ENCODE measurements at regions not wholly inside any gene's neighbourhood (a gene's known extent, or its start where the extent isn't known, plus 50 kb on each side); places are given as distances from the start of the nearest gene placed in this dataset.

DNA sequence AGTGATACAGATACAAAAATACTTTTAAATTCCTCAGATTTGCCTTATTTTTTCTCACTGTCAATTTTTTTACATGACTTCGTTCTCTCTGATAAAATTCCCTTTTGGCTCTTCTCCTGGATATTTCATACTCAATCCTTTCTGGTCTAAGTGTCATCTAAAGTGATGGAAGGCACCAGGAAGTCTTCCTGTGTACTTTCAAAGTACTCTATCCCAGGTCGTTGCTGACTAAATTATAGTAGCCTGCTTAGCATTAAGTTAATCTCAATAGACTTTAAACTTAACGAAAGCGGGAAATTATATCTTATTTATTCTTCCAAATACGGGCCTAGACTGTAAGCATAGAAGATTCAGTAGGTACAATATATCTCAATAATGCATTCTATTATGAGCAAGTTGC is 67.8 kb downstream of the CASP12 start:
- no peak for DNase-seq (ENCODE audit: low read depth in 4 of 4, low spot score in 1 of 4)

DNA sequence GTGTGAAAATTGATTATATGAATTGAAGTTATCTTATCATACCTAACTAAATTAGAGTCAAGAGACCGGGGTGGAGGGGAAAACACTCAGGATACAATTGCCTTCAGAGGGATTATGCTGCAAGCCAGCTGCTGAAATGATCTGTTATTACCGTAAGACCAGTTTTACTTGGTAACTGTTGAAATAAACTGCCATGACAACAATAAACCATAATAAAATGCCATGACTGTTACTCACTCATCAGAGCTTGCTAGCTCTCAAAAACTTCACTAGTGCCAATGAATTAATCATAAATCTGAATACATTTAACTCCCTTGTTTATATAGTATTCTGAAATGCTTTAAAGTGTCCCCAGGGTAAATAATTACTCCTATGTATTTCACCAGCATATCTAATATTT is 68.2 kb downstream of the CASP12 start:
- DNase-seq (ENCODE audit: low read depth in 4 of 4, low spot score in 1 of 4): no peak

DNA sequence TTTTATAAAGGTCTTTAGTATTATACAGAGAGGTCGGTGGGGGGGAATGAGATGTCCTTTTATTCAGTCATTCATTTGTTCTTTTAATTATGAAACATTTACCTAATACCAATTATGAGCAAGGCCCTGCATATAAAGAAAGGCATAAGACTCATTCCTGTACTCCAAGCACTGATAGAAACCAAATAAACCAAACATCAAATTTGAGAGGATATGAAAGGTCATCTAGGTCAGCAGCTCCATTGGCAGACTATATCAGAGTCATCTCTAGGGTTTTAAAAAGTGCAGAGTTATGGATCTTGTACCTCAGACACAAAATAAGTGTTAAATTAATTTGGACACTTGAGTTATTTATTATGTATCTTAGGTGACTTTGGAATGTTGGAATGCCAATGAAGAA is 71.5 kb downstream of the CASP12 start:
- DNase-seq (ENCODE audit: low read depth in 4 of 4, low spot score in 1 of 4): no peak

DNA sequence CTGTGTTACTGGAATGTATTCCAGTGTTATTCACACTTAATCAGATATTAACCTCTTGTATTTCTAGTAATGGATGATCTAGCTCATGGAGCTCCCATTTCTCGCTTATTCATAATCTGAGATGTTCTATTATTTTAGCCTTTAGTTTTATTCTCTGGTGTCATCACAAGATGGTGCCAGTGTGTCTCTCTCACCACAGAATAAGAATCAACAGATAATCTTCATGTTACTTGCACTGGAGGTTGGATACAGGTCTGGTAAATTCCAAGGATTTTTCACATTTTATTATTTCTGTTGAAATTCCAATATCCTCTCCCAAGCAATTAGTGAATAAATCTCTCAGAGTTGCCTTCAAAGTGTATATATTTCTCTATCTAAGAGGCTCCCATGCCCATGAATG is 74.6 kb downstream of the CASP12 start:
- no peak for DNase-seq (ENCODE audit: low read depth in 4 of 4, low spot score in 1 of 4)

DNA sequence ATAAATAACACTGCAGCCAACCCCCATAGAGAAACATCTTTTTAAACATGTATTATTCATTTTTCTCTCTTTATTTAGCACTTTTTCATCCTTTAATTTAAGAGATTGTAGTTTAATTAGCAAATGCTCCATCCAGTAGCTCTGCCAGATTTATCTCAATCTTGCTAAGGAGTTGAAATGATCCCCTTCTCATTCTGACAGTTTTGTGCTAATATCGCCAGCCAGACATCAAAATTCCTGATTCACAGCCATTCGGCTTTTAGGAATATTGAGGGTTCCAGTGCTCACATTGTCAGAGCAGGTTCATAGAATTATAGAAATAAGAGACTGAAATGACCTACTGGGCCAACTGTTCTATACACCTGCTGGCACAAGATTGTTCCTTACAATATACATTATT is 77.8 kb downstream of the CASP12 start:
- no peak for DNase-seq (ENCODE audit: low read depth in 4 of 4, low spot score in 1 of 4)

DNA sequence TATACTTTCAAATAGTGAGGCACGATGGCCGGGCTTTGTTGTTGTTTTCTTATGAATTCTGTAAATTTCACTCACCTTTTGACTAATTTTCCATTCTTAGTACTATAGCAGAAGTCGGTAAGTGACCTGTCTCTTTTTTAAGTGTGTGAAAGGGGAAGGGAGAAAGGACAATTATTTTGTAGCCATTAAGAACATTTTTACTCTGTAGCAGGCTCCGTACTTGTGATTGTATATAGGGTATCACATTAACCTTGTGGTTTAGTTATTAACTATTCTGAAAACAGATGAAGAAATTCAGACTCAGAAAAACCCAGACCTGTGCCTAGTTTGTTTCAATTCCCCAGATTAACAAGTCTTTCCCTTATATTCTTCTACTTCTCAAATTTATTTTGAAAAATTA is 78.7 kb downstream of the CASP12 start:
- DNase-seq (ENCODE audit: low read depth in 4 of 4, low spot score in 1 of 4): no peak

DNA sequence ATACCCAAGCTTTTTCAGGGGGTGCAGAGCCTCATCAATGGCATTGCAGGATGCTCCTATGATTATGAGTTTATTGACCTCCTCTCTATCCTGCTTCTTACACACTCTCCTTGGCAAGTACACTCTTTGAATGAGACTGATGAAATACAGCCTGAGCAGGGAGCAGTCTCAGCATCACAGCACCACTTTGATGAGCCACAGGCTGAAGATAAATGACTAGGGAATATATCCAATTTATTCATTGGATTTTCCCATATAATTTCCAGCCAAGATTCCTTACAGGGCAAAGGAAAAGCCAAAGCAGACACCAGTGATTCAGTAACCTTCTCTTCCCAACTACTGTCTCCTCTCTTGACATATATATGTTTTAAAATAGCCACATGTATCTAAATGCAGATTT is 79.2 kb downstream of the CASP12 start:
- DNase-seq (ENCODE audit: low read depth in 4 of 4, low spot score in 1 of 4): no peak

DNA sequence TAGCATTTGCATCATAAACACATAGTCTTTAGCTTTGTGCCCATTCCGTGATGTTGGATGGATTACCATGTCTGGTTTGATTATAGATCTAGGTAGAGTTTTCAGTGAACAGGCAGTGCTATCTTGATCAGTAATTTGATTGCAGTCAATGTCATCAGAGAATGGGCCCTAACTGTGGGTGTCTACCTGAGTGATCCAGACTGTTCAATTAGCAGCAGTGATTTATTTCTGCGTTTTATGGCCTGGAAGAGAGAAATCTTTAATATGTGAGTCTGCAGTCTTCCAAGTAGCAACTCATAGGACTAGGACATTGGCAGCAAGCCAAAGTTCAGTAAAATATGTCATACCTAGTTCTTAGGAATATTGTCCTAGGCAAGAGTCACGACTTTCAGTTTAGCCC is 80.3 kb downstream of the CASP12 start:
- no peak for DNase-seq (ENCODE audit: low read depth in 4 of 4, low spot score in 1 of 4)

DNA sequence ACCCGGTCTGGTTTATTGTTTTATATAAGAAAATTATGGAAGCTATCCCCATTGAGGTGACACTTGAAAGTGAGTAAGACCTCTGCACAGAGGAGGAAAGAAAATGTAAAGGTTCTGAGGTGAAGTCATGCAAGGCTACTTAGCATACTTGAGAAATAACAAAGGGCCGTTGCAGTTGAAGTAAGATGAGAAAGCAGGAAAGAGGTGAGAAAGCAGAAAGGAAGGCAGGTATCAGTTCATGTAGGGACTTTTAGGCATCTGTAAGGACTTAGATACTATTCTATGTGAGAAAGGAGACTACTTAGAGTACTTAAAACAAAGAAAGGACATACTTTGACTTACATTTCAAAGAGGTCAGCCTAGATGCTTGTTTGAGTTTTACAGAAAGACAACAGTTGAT is 84.7 kb downstream of the CASP12 start:
- no peak for DNase-seq (ENCODE audit: low read depth in 4 of 4, low spot score in 1 of 4)

DNA sequence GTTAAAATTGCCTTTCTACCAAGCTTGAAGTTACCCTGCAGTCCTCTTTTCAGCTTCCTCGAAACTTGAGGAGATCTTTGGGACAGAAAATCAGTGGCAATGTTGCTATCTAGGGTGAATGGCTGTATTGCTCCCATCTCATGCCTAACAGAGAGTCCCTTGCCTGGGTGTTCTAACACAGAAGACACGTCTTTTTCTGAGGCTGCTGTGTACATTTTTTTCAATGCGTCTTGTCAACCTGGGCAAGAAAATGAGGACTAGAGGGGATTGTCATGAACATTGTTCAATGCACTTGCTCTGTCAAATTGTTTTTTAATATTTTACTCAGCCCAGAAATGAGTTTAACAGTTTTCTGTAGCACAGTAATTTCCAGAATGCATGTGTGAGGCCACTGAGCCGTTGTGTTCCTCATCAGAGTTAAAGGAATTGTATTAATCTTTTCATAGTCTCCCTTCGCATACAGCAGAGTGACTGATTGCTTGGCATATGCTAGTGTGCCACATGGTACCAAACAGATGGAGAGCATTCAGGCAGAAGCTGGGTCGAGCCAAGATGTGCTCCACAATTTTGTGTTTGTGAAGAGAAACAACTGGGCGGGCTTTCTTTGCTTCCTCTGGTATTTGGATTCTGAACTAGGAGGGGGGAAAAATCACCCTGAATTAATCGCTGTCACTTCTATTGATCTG is 86.0 kb downstream of the CASP12 start:
- no peak for DNase-seq (ENCODE audit: low read depth in 4 of 4, low spot score in 1 of 4)

DNA sequence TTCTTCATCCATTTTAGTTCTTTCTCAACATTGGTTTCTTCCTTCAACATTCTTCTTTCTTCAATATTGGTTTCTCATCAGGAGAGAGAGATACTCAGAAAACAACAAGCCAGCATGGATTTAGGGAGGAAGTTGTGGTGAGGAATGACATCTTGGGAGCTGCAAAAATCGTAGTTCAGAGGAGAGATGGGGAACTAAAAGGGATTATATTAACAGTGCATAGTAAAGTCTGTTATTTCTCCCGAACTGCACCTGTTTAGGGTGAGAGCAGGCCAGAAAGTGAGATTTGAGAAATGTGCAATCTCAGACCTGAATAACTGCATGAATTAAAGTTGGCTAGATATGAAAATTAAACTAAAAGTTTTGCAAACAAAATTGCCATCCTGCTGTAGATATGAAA is 94.5 kb downstream of the CASP12 start:
- DNase-seq (ENCODE audit: low read depth in 4 of 4, low spot score in 1 of 4): no peak

DNA sequence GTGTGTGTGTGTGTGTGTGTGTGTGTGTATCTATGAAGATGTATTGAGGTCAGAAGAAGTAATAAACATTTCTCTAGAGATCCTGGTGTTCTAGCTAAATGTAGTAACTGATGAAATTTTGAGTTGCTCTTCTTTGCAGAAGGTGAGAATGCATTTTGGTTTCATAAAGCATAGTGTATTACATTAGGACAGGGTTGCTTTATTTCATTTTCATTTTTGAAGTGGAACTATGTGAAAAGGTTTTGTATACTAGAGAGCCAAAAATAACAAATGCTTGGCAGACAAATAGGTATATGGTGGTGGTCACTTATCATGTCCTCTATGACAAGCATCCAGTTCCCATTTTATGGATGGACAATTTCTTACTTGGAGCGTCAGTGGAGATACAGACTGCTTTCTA is 99.0 kb downstream of the CASP12 start:
- DNase-seq (ENCODE audit: low read depth in 4 of 4, low spot score in 1 of 4): no peak

DNA sequence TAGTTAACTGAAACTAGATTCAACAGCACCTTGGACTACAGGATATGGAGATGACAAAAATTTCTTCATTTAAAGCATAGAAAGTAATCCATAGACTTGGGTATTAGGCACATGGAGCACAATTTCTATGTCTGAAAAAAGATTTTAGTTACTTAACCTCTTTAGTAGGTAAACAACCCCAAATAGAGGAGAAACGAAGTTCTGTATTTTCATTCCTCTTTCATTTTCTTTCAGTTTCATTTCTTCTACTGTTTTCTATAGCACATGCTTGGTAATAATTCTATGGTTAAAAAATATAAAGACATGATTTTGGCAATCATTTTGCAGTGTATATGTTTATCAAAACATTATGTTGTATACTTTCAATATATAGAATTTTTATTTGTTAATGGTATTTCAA is 99.5 kb downstream of the CASP12 start:
- no peak for DNase-seq (ENCODE audit: low read depth in 4 of 4, low spot score in 1 of 4)

DNA sequence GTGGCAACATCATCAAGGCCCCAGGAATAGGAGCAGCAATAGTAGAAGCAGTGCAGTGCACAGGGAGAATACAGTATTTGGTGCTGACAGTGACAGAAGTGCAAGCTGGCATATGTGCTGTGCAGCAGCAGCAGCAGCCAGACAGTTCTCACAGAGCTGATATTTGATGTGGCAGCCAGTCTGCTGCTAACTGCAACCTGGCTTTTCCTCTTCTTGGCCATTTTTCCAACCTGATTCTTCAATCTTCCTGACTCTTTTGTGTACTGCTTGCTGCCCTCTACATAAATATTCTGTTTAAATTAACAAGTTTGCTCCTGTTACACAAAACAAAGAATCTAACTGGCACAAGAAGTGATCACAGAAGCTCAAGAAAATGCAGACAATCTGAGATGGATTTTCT is 102.0 kb downstream of the CASP12 start:
- DNase-seq (ENCODE audit: low read depth in 4 of 4, low spot score in 1 of 4): no peak

DNA sequence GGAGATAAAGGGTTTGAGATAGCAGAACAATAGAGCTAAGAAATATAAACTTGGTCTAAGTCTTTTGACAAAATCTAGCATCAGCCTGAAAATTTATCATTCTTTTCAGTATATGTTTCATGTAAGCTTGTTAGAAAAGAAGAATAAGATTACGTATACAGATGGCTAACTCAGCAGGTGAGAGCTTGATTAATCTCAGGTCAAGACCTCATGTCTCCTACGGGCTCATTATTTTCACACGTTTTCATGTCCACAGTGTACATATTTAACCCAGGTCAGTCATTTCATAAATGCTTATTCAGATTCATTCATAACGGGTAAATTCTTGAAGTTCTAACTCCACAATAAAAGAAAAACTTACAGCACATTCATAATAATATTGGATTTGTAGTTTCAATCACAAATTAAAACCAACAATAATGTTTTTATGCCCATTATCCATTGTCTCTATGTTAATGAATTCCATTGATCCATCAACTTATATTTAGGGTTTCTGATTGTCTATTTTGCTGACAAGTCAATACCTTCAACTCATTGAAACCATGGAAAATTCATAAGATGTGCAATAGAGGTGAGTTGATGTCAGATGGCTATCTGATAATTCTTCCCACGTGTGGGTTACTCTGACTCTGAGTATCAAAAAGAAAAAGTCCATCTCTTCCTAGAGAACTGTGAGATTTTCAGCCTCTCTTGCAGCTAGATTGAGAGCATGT is 102.6 kb downstream of the CASP12 start:
- no peak for DNase-seq (ENCODE audit: low read depth in 4 of 4, low spot score in 1 of 4)

DNA sequence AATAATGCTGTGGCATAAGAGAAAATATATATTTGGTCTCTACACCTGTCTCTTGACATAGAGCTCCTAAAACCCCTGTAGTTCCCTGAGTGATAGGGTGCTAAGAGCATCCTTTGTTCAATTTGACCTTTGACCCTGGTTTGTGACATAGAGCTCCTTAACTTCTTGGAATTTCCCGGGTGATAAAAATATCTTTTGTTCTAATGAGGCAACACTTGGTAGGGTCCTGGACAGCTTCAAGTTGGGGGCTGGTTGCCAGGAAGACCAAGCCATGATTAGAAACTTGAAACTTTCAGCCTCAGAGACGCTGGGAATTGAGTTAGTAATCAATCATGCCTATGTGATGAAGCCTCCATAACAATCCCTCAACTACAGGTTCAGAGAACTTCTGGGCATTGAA is 105.4 kb downstream of the CASP12 start:
- DNase-seq (ENCODE audit: low read depth in 4 of 4, low spot score in 1 of 4): no peak

DNA sequence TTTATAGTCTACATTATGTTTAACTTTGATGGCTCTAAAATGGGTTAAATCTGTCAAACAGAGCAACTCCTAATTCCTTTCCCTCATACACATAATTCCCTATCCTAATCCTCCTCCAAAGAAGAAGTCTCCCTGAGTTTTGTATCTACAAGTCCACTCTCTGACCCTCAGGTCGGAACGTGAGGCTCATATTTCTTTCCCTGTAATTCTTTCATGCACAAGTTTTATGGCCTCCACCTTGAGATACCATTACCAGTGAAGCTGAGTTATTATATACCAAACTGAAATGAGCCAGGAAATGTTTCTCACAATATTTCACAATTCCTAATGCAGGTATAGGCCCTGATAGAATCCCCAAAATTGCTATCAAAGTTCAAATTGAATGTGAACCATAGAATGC is 106.4 kb downstream of the CASP12 start:
- DNase-seq (ENCODE audit: low read depth in 4 of 4, low spot score in 1 of 4): no peak

DNA sequence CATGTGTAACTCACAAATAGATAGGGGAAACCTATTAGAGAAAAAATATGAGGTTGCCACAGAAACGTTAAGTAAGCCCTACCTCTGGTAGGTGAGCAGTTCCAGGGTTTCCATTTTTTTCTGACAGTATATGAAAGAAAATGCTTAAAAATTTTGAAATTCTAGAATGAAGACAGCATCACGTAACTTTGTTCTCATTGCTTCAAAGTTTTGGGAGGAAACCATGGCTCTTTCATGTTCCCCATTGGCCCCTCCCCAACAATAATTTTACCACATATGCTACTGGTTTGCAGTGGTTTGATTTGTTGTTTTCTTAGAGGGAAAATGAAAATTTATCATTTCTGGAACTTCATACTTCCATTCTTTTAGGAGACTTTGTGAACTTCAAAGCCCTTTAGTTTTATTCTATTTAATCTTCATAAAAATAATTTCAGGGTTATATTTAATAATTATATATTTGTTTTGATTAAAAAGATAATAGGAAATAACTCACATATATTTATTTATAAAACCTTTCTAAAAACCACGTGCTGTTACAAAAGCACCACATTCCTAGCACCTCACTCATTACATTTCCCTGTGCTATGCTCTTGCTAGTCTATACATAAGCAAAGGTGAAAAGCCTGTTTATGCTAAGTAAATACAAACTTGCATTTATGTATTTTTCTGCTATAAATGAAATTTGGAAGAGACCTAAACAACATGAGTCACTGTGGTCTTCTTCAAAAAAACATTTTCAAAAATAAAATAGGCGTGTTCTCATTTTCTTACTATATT is 113.4 kb downstream of the CASP12 start:
- DNase-seq (ENCODE audit: low read depth in 4 of 4, low spot score in 1 of 4): no peak

DNA sequence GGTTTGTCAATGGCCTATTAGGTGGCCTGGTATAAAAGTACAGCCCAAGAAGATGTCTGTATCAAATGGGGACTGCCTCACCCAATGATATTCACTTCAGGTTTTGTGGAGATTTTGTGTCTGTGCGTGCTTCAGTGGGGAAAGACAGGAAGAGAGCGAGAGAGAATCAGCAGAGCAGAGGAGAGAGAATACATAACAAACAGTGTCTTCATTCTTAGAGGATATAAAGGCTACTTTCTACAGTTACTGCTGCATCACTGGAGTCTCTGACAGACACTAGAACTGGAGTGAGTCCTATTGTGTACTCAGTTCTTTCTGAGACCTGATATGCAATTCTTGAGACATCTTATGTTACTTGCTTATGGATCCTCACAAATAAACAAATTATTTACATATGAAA is 115.0 kb downstream of the CASP12 start:
- DNase-seq (ENCODE audit: low read depth in 4 of 4, low spot score in 1 of 4): no peak

DNA sequence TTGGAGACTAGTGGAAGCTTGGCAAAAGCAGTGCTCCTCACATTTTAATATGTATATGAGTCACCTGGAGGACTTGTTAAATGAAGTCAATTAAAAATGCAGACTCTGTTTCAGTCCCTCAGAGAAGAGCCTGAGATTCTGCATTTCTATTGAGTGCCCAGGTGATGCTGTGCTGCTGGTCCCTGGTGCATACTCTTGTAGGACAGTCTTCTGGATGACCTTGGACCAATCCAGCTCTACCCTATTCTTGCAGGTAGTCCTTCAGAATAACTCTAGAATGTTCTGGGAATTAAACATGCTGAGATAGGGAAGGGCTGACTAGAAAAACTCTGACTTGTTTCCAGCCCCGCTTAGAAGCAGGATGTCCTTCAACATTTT is 115.9 kb downstream of the CASP12 start:
- DNase-seq (ENCODE audit: low read depth in 4 of 4, low spot score in 1 of 4): no peak

DNA sequence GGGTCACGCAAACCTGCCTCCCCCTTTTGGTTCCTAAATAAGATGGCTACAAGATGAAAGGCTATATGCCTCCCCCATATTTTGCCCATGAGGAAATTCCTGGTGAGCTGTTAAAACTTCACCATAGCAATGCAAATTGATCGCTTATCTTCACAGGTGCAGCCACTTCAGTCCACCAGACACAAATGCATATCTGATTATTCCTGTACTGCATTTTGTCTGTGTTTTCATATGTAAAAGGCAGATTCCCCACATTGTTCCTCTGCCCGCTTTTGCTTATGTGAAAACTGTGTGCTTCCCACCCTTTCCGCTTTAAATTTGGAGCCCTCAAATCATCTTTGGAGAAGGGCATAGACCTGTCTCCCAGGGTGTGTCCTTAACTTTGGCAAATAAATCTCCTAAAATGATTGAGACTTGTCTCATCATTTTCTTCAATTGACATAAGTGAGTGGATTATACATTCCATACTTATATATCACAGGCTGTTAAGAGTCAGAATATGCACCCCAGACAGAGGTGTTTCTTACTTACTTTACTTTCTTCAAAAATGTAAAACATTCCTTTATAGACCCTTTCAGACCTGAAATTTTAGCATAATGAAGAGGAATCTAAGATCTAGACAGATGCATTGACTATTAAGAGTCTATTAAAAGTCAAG is 116.4 kb downstream of the CASP12 start:
- no peak for DNase-seq (ENCODE audit: low read depth in 4 of 4, low spot score in 1 of 4)

DNA sequence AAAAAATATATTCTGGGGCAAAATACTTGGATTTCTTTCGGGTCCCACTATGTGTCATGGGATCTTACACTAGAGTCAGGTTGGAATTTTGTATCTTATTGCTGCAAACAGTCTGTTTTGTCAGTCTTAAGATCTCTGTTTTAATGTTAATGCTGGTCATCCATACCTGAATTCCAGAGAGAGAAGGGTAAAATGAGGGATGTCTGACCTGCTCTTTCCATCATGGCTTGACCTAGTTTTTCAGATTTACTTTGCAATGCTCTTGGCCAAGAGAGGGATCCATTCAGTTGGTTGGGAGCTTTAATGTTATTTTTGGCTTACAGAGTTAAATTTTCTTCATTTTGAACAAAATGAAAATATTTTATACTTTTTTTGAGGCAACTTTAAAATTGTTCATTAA is 117.2 kb downstream of the CASP12 start:
- DNase-seq (ENCODE audit: low read depth in 4 of 4, low spot score in 1 of 4): no peak

Data from stimulated activated CD4-positive, alpha-beta T cell treated with anti-CD3 and anti-CD28 coated beads, Interleukin-1b, Interleukin-23, amount 100 ng/mL, for 24 hours (primary cell).